HepG2 (cell line): ENCODE measurements at regions not wholly inside any gene's neighbourhood (a gene's known extent, or its start where the extent isn't known, plus 50 kb on each side); places are given as distances from the start of the nearest gene placed in this dataset.

Experiments used
- HNF4A ChIP-seq: sonication (generic); formaldehyde crosslinking; IDR thresholded peaks from 2 replicates; pipeline ENCODE4 v1.4.0; 2020; ENCODE audit warnings: missing genetic modification reagents
- KLF13 ChIP-seq: sonication (generic); formaldehyde crosslinking; IDR thresholded peaks from 2 replicates; pipeline ENCODE4 v1.4.0; 2020; ENCODE audit warnings: mild to moderate bottlenecking, missing genetic modification reagents
- SETDB1 ChIP-seq: sonication (generic); formaldehyde crosslinking; IDR thresholded peaks from 2 replicates; pipeline ENCODE4 v1.5.1; 2020; ENCODE audit warnings: missing genetic modification reagents, mild to moderate bottlenecking, borderline replicate concordance
- ZBTB7A ChIP-seq: sonication (generic); formaldehyde crosslinking; IDR thresholded peaks from 2 replicates; pipeline ENCODE4 v1.8.0; 2022; ENCODE audit warnings: mild to moderate bottlenecking, missing genetic modification reagents
- ZZZ3 ChIP-seq: sonication (generic); formaldehyde crosslinking; IDR thresholded peaks from 2 replicates; pipeline ENCODE4 v1.4.0; 2020; ENCODE audit warnings: missing genetic modification reagents, mild to moderate bottlenecking, borderline replicate concordance

GRCh38 chr2:240259201-240259923, 118.9 kb upstream of the OTOS start:
- TF ChIP-seq ZZZ3 (no peak), HNF4A (no peak), SETDB1 (CRISPR knock-in tag) (no peak), ZBTB7A (CRISPR knock-in tag) (no peak), KLF13 (no peak)
